GM19043 (cell line): ENCODE measurements at regions not wholly inside any gene's neighbourhood (a gene's known extent, or its start where the extent isn't known, plus 50 kb on each side); places are given as distances from the start of the nearest gene placed in this dataset.
"Not testable (repeated sequence)": the region's sequence is repeated elsewhere in the genome, so short reads cannot be mapped to it uniquely, and the experiment has no call there.

Source experiments
- ATAC-seq: cut with Tn5 transposase; IDR thresholded peaks from one replicate; pipeline ENCODE4 v1.9.1; 2021; ENCODE audit warnings: low read depth; ENCODE audit not compliant: unreplicated experiment

- ATAC-seq: no peak
These were observed 707.9 kb upstream of the CHD1 start for GRCh38 chr5:99636663-99637062.

DNA sequence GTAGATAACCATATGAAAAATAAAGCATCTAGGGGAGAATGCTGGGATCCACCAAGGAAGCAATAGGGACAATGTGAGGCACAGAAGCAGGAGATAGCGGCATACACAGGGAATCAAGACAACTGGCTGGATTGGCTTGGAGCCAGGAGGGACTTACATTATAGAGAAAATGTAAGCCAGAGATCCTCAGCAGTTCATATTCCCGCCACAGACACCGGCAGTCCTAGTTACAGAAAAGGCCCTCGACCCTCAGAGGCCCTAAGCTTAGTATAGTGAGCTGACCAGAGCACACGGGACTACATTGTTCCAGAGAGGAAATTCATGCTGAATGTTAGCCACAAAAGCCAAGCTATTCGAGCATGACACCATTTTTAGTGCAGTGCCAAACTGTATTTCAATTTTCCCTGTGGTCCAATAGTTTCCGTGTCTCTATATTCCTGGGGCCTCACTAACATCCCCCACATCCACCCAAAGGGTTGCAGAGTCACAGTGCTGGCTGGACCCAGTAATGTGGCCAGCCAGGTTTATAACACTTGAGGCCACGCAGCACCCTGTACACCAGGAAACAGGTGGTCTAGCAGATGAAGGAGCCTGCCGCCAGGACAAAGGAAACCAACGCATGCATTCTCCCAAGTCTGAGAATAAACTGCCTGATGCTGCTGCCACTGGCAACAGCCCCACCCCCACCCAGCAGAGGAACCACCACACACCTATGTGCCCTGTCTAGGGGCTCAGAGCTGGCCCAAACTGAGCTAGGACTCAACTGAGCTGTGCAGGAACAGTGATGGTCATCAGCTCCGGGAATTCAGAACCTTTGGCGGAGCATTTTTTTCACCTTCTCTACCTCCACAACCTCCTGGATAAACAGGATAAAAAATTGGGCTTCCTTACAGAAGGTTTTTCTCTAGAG lies 693.2 kb upstream of the CHD1 start:
- no peak for ATAC-seq

GRCh38 chr5:99617335-99617734 lies 688.5 kb upstream of the CHD1 start:
- ATAC-seq: no peak

GRCh38 chr5:99614888-99615287 lies 686.1 kb upstream of the CHD1 start:
- ATAC-seq: no peak

DNA sequence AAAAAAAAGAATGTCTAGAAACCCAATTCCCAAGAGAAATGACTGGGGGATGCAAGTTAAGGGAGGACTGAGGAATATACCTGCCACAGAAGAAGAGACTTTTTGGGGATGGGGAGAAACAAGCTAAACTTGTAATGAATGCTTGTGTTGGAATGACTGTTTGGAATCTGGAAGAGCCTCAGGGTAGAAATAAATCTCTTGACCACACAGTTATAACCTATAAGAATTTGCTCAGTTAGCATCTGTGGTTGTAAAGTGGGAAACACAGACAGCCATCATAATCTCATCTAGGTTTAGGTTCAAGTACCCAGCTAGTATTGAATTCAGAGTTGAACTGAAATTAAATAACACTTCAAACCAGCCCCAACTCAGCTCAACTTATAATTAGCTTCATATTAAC lies 678.3 kb upstream of the CHD1 start:
- no peak for ATAC-seq

DNA sequence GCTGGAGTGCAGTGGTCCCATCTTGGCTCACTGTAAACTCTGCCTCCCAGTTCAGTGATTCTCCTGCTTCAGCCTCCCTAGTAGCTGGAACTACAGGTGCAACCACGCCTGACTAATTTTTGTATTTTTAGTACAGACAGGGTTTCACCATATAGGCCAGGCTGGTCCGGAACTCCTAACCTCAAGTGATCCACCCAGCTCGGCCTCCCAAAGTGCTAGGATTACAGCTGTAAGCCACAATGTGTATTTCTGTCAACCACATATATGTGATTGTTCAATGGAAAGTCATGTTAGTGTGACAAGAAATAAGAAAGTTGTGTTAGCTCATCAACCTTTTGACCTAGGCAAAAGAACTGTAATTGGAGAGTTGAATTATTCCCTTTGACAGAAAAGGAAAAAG lies 677.1 kb upstream of the CHD1 start:
- no peak for ATAC-seq

DNA sequence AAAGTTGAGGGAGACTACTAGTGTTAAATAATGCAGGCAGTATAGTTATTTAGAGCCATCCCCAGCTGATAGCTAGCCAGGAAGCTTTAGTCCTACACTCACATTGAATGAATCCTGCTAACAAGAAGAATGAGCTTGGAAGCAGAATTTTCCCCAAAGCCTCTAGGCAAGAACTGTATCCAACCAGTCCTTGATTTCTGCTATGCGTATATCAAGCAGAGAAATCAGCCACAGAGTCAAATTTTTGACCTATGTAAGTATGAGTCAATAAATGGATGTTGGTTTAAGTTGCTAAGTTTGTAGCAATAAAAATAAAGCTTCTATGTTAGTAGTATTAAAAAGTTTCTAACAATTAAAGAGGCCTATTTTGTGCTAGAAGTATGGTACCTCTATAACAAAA lies 672.1 kb upstream of the CHD1 start:
- no peak for ATAC-seq

GRCh38 chr5:99590806-99591205 lies 662.0 kb upstream of the CHD1 start:
- ATAC-seq: no peak

- ATAC-seq: no peak
These were observed 660.6 kb upstream of the CHD1 start for GRCh38 chr5:99589424-99589823.

DNA sequence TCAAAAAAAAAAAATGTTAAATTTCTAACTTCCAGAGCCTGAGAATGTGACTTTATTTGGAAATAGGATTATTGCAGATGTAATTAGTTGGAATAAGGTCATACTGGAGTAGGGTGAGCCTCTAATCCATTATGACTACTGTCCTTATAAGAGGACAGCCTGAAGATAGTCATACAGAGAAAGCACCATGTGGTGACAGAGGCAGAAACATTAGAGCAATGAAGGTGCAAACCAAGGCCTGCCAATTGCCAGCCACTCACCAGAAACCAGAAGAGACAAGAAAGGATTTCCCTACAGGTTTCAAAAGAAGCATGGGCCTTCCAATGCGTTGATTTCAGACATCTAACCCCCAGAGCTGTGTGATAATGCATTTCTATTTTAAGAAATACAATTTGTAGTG lies 659.2 kb upstream of the CHD1 start:
- ATAC-seq: no peak

GRCh38 chr5:99586878-99587277 lies 658.1 kb upstream of the CHD1 start:
- no peak for ATAC-seq

- not testable (repeated sequence) for ATAC-seq
These were observed 652.4 kb upstream of the CHD1 start for GRCh38 chr5:99581204-99581603.

DNA sequence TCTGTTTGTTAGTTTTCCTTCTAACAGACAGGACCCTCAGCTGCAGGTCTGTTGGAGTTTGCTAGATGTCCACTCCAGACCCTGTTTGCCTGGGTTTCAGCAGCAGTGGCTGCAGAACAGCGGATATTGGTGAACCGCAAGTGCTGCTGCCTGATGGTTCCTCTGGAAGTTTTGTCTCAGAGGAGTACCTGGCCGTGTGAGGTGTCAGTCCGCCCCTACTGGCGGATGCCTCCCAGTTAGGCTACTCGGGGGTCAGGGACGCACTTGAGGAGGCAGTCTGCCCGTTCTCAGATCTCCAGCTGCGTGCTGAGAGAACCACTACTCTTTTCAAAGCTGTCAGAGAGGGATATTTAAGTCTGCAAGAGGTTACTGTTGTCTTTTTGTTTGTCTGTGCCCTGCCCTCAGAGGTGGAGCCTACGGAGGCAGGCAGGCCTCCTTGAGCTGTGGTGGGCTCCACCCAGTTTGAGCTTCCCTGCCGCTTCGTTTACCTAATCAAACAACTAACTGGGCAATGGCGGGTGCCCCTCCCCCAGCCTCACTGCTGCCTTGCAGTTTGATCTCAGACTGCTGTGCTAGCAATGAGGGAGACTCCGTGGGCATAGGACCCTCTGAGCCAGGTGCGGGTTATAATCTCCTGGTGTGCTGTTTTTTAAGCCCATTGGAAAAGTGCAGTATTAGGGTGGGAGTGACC lies 634.3 kb upstream of the CHD1 start:
- ATAC-seq: not testable (repeated sequence)

- ATAC-seq: no peak
These were observed 624.5 kb upstream of the CHD1 start for GRCh38 chr5:99553211-99553810.

GRCh38 chr5:99544356-99544755 lies 615.5 kb upstream of the CHD1 start:
- ATAC-seq: no peak

GRCh38 chr5:99543841-99544240 lies 615.0 kb upstream of the CHD1 start:
- ATAC-seq: no peak

GRCh38 chr5:99534241-99534640 lies 605.4 kb upstream of the CHD1 start:
- not testable (repeated sequence) for ATAC-seq

DNA sequence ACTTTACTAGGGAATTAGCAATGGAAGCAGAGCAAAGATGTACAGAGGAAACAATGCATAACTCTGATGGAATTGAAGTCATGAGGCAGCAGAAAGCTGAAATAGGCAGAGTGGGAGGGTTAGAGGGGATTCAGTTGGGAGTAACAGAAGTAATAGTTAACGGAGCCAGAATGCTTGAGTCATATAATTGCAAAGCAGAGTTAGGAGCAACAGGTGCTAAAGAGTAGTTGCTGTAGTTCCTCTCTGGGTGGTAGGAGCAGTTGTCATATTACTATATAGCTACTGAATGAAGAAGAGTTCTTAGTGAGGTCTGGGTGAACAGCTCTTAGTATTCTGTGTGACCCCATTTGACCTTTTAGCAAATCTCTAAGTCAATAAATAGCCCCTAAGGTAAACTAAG lies 592.9 kb upstream of the CHD1 start:
- not testable (repeated sequence) for ATAC-seq

DNA sequence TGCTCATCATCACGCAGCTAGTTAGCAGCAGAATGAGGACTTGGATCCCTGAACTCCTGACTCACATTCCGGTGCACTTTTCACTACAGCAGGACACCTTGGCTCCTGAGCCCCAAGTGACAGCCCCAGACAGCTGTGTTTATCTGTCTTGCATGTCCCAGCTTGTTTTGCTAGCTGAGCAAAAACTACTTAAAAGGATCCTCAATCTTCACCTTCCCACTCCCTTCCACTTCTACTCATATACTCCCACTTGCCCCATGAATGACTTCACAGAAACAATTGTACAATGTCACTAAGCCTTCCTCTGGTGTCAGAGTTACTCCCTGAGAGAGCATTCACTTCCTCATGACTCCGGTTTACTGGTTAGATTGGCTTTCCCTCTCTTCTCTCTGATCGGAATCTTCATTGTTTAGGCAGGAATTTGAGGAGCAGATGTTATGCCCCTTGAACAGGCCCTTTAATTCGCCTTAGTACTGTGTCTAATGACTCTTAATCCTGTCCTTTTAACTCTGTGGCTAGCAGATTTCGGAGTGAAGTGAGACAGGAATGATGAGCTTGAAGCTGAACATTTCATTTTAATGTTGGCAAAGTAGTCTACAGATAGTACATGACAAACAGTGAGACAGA lies 587.2 kb upstream of the CHD1 start:
- ATAC-seq: not testable (repeated sequence)

DNA sequence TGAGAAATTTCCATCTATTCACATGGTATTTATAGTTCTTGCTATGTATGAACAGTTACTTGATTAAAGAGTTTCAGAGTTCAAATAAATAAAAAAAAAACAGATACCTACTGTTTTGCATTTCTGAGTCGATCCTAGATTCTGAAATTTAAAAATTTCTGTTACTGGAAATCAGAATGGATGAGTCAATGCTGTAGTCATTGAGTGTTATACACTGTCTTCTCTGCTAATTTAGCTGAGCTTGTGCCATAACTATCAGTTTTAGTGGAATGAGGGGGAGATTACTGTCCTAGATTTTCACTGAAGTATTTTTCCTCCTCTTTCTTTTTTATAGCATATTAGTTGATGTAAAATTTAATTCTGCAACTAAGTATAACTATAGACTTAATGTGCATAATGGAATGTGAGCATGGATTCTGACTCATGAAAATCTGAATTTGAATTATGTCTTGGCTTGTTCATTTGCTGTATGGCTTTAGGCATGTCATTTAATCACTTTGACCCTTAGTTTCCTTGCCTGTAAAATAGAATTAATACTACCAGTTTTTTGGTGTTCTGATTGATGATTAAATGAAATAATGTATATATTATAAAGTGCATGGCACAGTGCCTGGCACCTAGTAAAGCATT lies 581.5 kb upstream of the CHD1 start:
- not testable (repeated sequence) for ATAC-seq

DNA sequence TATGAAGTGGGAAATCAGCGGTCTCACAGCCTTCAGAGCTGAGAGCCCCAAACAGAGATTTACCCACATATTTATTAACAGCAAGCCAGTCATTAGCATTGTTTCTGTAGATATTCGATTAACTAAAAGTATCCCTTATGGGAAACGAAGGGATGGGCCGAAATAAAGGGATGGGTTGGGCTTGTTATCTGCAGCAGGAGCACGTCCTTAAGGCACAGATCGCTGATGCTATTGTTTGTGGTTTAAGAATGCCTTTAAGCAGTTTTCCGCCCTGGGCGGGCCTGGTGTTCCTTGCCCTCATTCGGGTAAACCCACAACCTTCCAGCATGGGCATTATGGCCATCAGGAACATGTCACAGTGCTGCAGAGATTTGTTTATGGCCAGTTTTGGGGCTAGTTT lies 580.3 kb upstream of the CHD1 start:
- ATAC-seq: not testable (repeated sequence)
